ENCODE measurements at regions not wholly inside any gene's neighbourhood (a gene's known extent, or its start where the extent isn't known, plus 50 kb on each side); places are given as distances from the start of the nearest gene placed in this dataset.

- Histone ChIP-seq H4K20me1 (ENCODE audit: insufficient read depth, low read length) (no peaks in the 10 kb centered on the region), H3F3A (ENCODE audit: insufficient read depth, low read length) (no peaks in the 10 kb centered on the region), H3K27ac (ENCODE audit: low read length) (no peak overlapping the region), H3K4me3 (ENCODE audit: low read length) (no peak overlapping the region), H3K9ac (ENCODE audit: low read length) (no peak overlapping the region), H2AFZ (ENCODE audit: low read length) (no peak overlapping the region), H3K79me2 (ENCODE audit: low read length) (no peaks in the 10 kb centered on the region), H3K4me1 (ENCODE audit: low read length) (no peaks in the 10 kb centered on the region), H3K9me2 (replicated peaks; ENCODE audit: insufficient read depth, low read length) (no peaks in the 10 kb centered on the region), H3K27me3 (replicated peaks; ENCODE audit: insufficient read depth, low read length) (no peaks in the 10 kb centered on the region), H3K4me2 (ENCODE audit: low read depth, low read length) (no peak overlapping the region), H3K36me3 (replicated peaks; ENCODE audit: insufficient read depth, low read length) (no peaks in the 10 kb centered on the region), H3K9me3 (replicated peaks; ENCODE audit: insufficient read depth, low read length) (no peaks in the 10 kb centered on the region)
- TF ChIP-seq, protein P1, sequence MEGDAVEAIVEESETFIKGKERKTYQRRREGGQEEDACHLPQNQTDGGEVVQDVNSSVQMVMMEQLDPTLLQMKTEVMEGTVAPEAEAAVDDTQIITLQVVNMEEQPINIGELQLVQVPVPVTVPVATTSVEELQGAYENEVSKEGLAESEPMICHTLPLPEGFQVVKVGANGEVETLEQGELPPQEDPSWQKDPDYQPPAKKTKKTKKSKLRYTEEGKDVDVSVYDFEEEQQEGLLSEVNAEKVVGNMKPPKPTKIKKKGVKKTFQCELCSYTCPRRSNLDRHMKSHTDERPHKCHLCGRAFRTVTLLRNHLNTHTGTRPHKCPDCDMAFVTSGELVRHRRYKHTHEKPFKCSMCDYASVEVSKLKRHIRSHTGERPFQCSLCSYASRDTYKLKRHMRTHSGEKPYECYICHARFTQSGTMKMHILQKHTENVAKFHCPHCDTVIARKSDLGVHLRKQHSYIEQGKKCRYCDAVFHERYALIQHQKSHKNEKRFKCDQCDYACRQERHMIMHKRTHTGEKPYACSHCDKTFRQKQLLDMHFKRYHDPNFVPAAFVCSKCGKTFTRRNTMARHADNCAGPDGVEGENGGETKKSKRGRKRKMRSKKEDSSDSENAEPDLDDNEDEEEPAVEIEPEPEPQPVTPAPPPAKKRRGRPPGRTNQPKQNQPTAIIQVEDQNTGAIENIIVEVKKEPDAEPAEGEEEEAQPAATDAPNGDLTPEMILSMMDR (IDR thresholded peaks at IDR 0.05; ENCODE audit: low read length) = no peak
- TF ChIP-seq EZH2phosphoT487 (IDR thresholded peaks at IDR 0.05; ENCODE audit: low read length) = no peak
- TF ChIP-seq EZH2 (optimal IDR thresholded peaks at IDR 0.05; ENCODE audit: low read depth, low read length) = no peak
- DNase-seq = no peak
These were observed 551.2 kb downstream of the QKI start for GRCh38 chr6:163965426-163966348.

DNA sequence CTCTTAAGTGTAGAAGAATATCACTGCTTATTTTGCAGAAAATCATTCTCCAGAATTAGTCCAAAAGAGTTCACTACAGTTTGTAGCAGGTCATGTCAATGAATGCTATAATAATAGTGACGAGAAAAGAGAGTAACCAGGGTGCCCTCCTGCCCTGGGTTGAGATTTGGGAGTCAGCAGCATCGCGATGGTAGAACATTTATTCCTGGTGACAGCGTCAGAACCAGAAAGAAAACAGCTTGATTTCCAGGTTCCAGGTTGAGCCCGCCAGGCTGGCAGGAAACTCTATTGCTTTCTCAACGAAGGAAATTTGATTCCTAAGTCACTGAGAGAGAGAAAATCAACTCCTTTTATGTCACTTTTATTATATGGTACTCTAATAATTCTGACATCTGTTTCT lies 550.3 kb downstream of the QKI start:
- no peaks in the 10 kb centered on the region for H3K36me3 ChIP-seq (replicated peaks; ENCODE audit: insufficient read depth, low read length)
- H3K79me2 ChIP-seq (ENCODE audit: low read length) = no peaks in the 10 kb centered on the region
- no peak overlapping the region for H3K9ac ChIP-seq (ENCODE audit: low read length)
- no peak overlapping the region for H2AFZ ChIP-seq (ENCODE audit: low read length)
- no peaks in the 10 kb centered on the region for H3F3A ChIP-seq (ENCODE audit: insufficient read depth, low read length)
- H3K9me3 ChIP-seq (replicated peaks; ENCODE audit: insufficient read depth, low read length) = no peaks in the 10 kb centered on the region
- no peak for DNase-seq
- no peaks in the 10 kb centered on the region for H3K27me3 ChIP-seq (replicated peaks; ENCODE audit: insufficient read depth, low read length)
- no peak overlapping the region for H3K4me2 ChIP-seq (ENCODE audit: low read depth, low read length)
- no peaks in the 10 kb centered on the region for H3K4me1 ChIP-seq (ENCODE audit: low read length)
- H3K9me2 ChIP-seq (replicated peaks; ENCODE audit: insufficient read depth, low read length) = no peaks in the 10 kb centered on the region
- no peak overlapping the region for H3K4me3 ChIP-seq (ENCODE audit: low read length)
- H4K20me1 ChIP-seq (ENCODE audit: insufficient read depth, low read length) = no peaks in the 10 kb centered on the region
- TF ChIP-seq EZH2 (optimal IDR thresholded peaks at IDR 0.05; ENCODE audit: low read depth, low read length) = no peak
- TF ChIP-seq EZH2phosphoT487 (IDR thresholded peaks at IDR 0.05; ENCODE audit: low read length) = no peak
- TF ChIP-seq, protein P1 (IDR thresholded peaks at IDR 0.05; ENCODE audit: low read length) = no peak
- H3K27ac ChIP-seq (ENCODE audit: low read length) = no peak overlapping the region

- Histone ChIP-seq H4K20me1 (ENCODE audit: insufficient read depth, low read length) (no peaks in the 10 kb centered on the region), H3K36me3 (replicated peaks; ENCODE audit: insufficient read depth, low read length) (no peaks in the 10 kb centered on the region), H3K27ac (ENCODE audit: low read length) (no peak overlapping the region), H2AFZ (ENCODE audit: low read length) (no peak overlapping the region), H3K27me3 (replicated peaks; ENCODE audit: insufficient read depth, low read length) (no peaks in the 10 kb centered on the region), H3K4me1 (ENCODE audit: low read length) (no peaks in the 10 kb centered on the region), H3K4me3 (ENCODE audit: low read length) (no peak overlapping the region), H3K9me3 (replicated peaks; ENCODE audit: insufficient read depth, low read length) (no peaks in the 10 kb centered on the region), H3K9ac (ENCODE audit: low read length) (no peak overlapping the region), H3F3A (ENCODE audit: insufficient read depth, low read length) (no peaks in the 10 kb centered on the region), H3K9me2 (replicated peaks; ENCODE audit: insufficient read depth, low read length) (no peaks in the 10 kb centered on the region), H3K4me2 (ENCODE audit: low read depth, low read length) (no peak overlapping the region), H3K79me2 (ENCODE audit: low read length) (no peaks in the 10 kb centered on the region)
- no peak for DNase-seq
- TF ChIP-seq EZH2 (optimal IDR thresholded peaks at IDR 0.05; ENCODE audit: low read depth, low read length) (no peak), EZH2phosphoT487 (IDR thresholded peaks at IDR 0.05; ENCODE audit: low read length) (no peak)
- TF ChIP-seq, protein P1 (IDR thresholded peaks at IDR 0.05; ENCODE audit: low read length) = no peak
These were observed 548.9 kb downstream of the QKI start for GRCh38 chr6:163963205-163964120.

All from MM.1S (cell line).